SJCRH30 (cell line): ENCODE measurements at regions not wholly inside any gene's neighbourhood (a gene's known extent, or its start where the extent isn't known, plus 50 kb on each side); places are given as distances from the start of the nearest gene placed in this dataset.

Source experiments
- DNase-seq, 2 experiments: peaks; one replicate each; pipeline ENCODE4 v3.0.0-alpha.2; 2015 to 2020
- H3K27ac ChIP-seq: fragments of 250-450 bp; sonication (Bioruptor Pico); 2 replicates; pipeline ENCODE4 v1.5.1; 2020; ENCODE audit warnings: mild to moderate bottlenecking, moderate library complexity
- H3K27me3 ChIP-seq: fragments of 250-450 bp; sonication (Bioruptor Pico); 2 replicates; pipeline ENCODE4 v1.5.1; 2020; ENCODE audit warnings: mild to moderate bottlenecking, moderate library complexity
- H3K36me3 ChIP-seq: fragments of 250-450 bp; sonication (Bioruptor Pico); 2 replicates; pipeline ENCODE4 v1.5.1; 2020; ENCODE audit warnings: mild to moderate bottlenecking, moderate library complexity
- H3K4me1 ChIP-seq: fragments of 250-450 bp; sonication (Bioruptor Pico); 2 replicates; pipeline ENCODE4 v1.5.1; 2020; ENCODE audit warnings: mild to moderate bottlenecking, moderate library complexity
- H3K4me3 ChIP-seq: fragments of 250-450 bp; sonication (Bioruptor Pico); 2 replicates; pipeline ENCODE4 v1.5.1; 2020; ENCODE audit warnings: mild to moderate bottlenecking, moderate library complexity
- H3K9me3 ChIP-seq: fragments of 250-450 bp; sonication (Bioruptor Pico); replicated peaks from 2 replicates; pipeline ENCODE4 v1.5.1; 2020; ENCODE audit warnings: mild to moderate bottlenecking, moderate library complexity

DNA sequence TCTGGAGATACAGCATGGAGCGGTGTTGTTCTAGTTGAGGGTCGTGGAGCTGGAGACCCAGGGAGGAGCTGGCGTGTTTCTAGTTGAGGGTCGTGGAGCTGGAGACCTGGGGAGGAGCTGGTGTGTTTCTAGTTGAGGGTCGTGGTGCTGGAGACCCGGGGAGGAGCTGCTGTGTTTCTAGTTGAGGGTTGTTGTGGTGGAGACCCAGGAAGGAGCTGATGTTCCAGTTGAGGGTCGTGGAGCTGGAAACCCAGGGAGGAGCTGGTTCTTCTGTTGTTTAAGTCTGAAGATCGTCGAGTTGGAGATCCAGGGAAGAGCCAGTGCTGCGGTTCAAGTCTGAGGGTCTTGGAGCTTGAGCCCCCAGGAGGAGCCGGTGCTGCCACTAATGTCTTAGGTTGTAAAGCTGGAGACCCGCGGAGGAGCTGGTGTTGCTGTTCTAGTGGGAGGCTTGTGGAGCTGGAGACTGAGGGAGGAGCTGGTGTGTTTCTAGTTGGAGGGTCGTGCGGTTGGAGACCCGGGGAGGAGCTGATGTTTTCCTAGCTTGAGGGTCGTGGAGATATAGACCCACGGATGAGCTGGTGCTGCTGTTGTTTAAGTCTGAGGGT lies 155.3 kb downstream of the RTP5 start:
- no peak for DNase-seq
- H3K9me3 ChIP-seq = no peaks in the 10 kb centered on the region
- H3K36me3 ChIP-seq = no peaks in the 10 kb centered on the region
- H3K4me3 ChIP-seq = no peak overlapping the region
- no peaks in the 10 kb centered on the region for H3K4me1 ChIP-seq
- peaks cover 7% of the 10 kb centered on the region; the same call in 1 of the 2 replicates for H3K27me3 ChIP-seq
- H3K27ac ChIP-seq = no peak overlapping the region

DNA sequence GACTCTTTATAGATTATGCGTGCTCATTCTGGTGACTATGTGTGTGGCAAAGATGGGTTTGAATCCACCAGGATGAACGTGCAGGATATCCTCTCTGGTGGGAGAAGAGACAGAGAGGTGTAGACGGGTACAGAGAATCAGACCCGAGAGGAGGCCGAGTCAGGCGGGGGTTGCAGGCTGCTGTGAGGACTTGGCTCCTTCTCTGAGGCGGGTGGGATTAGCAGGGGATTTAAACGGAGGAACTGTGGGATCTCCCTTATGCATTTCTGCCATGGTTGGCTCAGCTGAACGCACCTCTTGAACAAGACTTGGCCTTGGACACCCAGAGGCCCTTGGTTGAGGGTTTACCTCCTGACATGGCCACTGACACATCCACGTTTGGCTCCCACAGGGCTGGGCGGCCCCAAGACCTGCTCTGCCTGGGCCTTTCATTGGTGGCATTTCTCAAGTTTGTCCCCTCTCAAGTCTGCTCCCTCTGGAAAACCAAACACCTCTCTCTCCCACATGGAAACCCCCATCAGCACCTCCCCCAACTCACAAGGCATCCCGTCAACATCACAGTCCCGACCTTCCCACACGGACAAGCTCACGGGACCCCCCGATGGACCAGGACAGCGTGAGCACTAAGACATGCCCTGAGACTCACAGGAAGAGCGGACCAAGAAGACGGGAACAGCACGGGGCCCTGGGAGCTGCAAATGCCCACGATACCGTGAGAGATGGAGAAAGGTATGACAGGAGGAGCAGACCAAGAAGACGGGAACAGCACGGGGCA lies 158.3 kb downstream of the RTP5 start:
- no peaks in the 10 kb centered on the region for H3K9me3 ChIP-seq
- no peak overlapping the region for H3K27ac ChIP-seq
- H3K4me3 ChIP-seq = no peak overlapping the region
- H3K4me1 ChIP-seq = no peaks in the 10 kb centered on the region
- peaks cover 7% of the 10 kb centered on the region for H3K27me3 ChIP-seq
- DNase-seq = no peak
- H3K36me3 ChIP-seq = no peaks in the 10 kb centered on the region

DNA sequence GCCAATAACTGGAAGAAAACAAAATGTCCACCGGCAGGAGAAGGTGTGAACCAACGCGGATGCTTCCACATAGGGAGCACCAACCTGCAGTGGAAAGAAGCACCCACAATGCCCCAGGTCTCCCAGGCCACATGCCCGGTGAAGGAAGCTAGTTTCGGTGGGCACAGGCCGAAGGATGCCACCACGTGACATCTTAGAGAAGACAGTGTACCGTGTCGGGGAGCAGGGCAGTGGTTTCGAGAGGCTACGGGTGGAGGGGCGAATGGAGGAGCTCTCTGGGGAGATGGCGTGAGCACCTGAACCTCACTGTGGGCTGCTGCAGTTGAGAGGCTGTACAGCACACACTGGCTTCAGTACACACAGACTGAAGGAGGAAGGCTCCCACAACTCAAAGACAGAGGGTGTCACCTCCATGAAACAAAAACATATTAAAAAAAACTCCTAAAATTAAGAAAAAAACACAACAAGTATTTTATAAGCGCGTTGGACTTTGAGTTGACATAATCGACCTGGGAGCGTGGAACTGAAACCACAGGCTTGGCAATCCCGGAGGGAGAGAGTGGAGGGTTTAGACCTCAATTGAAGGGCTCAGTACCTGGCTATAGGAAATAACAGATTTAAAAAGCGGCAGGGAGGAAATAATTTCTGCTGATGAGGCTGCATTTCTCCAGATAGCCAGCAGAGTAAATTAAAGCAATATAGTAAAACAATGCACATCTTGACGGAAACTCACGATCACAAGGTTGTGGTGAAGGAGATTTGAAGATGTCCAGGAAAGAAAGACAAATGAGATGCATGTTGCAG lies 160.1 kb downstream of the RTP5 start:
- Histone ChIP-seq H3K27me3 (peaks cover 14% of the 10 kb centered on the region), H3K4me1 (no peaks in the 10 kb centered on the region)

GRCh38 chr2:242030226-242030575 lies 160.7 kb downstream of the RTP5 start:
- no peak overlapping the region for H3K4me3 ChIP-seq

More for the DNA sequence above, 160.1 kb downstream of the RTP5 start:
- Histone ChIP-seq H3K9me3 (no peaks in the 10 kb centered on the region), H3K36me3 (no peaks in the 10 kb centered on the region), H3K27ac (no peak overlapping the region), H3K4me3 (no peak overlapping the region)
- DNase-seq = no peak

DNA sequence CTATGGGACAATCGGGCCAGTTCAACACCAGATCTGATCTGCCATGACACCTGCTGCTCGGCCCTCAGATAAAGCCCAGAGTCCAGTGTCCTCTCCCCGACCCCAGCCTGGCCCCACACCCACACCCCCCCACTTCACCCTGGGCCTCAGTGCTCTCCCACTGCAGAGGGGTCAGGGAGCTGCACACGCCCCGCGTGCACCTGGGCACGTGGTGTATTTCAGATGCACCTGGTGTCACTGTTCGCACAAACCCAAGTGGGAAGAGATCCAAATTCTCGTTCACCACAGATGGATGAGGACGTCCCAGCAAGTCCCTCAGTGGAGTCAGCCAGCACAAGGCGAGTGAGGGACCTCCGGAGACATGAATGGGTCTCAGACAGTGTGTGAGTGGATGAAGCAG lies 161.3 kb downstream of the RTP5 start:
- Histone ChIP-seq H3K4me1 (no peaks in the 10 kb centered on the region), H3K27ac (no peak overlapping the region), H3K9me3 (no peaks in the 10 kb centered on the region), H3K36me3 (no peaks in the 10 kb centered on the region), H3K4me3 (no peak overlapping the region), H3K27me3 (peaks cover 19% of the 10 kb centered on the region)
- DNase-seq = no peak

More at GRCh38 chr2:242030226-242030575, 160.7 kb downstream of the RTP5 start:
- no peak for DNase-seq
- no peaks in the 10 kb centered on the region for H3K9me3 ChIP-seq
- peaks cover 14% of the 10 kb centered on the region for H3K27me3 ChIP-seq
- no peaks in the 10 kb centered on the region for H3K36me3 ChIP-seq
- no peaks in the 10 kb centered on the region for H3K4me1 ChIP-seq
- no peak overlapping the region for H3K27ac ChIP-seq

DNA sequence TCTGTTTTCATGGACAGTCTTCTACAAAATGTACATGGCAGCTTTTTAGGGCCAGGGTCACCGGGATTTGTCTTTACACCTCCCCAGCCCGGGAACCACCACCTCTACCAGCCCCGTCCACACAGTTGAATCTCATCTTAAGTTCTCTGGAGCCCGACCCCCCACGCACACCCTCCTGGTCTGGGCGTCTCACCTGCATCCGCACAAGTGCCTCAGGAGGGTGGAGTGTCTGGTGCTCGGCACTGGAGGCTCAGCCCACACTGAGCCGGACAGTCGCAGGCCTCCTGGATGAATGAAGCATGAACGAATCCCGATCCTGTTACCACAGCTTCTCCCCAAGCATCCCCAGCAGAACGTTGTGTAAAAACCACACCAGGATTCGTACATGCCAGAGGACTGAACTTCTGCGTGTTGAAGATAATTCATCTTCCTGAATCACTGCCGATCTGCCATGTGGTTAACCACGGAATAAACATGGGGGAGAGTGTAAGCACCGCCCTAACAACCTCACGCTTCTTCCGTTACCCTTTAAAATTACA lies 162.0 kb downstream of the RTP5 start:
- Histone ChIP-seq H3K27ac (no peak overlapping the region), H3K9me3 (no peaks in the 10 kb centered on the region), H3K4me1 (no peaks in the 10 kb centered on the region), H3K36me3 (no peaks in the 10 kb centered on the region), H3K27me3 (peaks cover 23% of the 10 kb centered on the region), H3K4me3 (no peak overlapping the region)
- DNase-seq = peak; percentile 26 to 36

GRCh38 chr2:242032780-242033656 lies 163.5 kb downstream of the RTP5 start:
- peaks cover 30% of the 10 kb centered on the region for H3K27me3 ChIP-seq
- no peak for DNase-seq
- no peaks in the 10 kb centered on the region for H3K4me1 ChIP-seq
- H3K9me3 ChIP-seq = no peaks in the 10 kb centered on the region
- H3K27ac ChIP-seq = no peak overlapping the region
- H3K4me3 ChIP-seq = no peak overlapping the region
- no peaks in the 10 kb centered on the region for H3K36me3 ChIP-seq

- Histone ChIP-seq H3K27me3 (peaks cover 33% of the 10 kb centered on the region), H3K36me3 (no peaks in the 10 kb centered on the region), H3K27ac (no peak overlapping the region), H3K4me1 (no peaks in the 10 kb centered on the region), H3K4me3 (no peak overlapping the region), H3K9me3 (no peaks in the 10 kb centered on the region)
- no peak for DNase-seq
Observed at GRCh38 chr2:242034138-242034537, 164.6 kb downstream of the RTP5 start.

GRCh38 chr2:242034996-242035814 lies 165.7 kb downstream of the RTP5 start:
- Histone ChIP-seq H3K4me1 (no peaks in the 10 kb centered on the region), H3K36me3 (no peaks in the 10 kb centered on the region), H3K9me3 (no peaks in the 10 kb centered on the region), H3K27me3 (peaks cover 29% of the 10 kb centered on the region), H3K27ac (no peak overlapping the region), H3K4me3 (no peak overlapping the region)
- no peak for DNase-seq

- Histone ChIP-seq H3K4me3 (no peak overlapping the region), H3K9me3 (no peaks in the 10 kb centered on the region), H3K27me3 (peaks cover 29% of the 10 kb centered on the region), H3K27ac (no peak overlapping the region), H3K36me3 (no peaks in the 10 kb centered on the region), H3K4me1 (no peaks in the 10 kb centered on the region)
- DNase-seq = no peak
Observed at GRCh38 chr2:242035858-242036652, 166.5 kb downstream of the RTP5 start.

- no peak for DNase-seq
- no peaks in the 10 kb centered on the region for H3K9me3 ChIP-seq
- no peak overlapping the region for H3K27ac ChIP-seq
- H3K36me3 ChIP-seq = no peaks in the 10 kb centered on the region
- H3K4me1 ChIP-seq = no peaks in the 10 kb centered on the region
- peaks cover 29% of the 10 kb centered on the region for H3K27me3 ChIP-seq
- H3K4me3 ChIP-seq = no peak overlapping the region
Observed at GRCh38 chr2:242036653-242036950, 167.1 kb downstream of the RTP5 start.

DNA sequence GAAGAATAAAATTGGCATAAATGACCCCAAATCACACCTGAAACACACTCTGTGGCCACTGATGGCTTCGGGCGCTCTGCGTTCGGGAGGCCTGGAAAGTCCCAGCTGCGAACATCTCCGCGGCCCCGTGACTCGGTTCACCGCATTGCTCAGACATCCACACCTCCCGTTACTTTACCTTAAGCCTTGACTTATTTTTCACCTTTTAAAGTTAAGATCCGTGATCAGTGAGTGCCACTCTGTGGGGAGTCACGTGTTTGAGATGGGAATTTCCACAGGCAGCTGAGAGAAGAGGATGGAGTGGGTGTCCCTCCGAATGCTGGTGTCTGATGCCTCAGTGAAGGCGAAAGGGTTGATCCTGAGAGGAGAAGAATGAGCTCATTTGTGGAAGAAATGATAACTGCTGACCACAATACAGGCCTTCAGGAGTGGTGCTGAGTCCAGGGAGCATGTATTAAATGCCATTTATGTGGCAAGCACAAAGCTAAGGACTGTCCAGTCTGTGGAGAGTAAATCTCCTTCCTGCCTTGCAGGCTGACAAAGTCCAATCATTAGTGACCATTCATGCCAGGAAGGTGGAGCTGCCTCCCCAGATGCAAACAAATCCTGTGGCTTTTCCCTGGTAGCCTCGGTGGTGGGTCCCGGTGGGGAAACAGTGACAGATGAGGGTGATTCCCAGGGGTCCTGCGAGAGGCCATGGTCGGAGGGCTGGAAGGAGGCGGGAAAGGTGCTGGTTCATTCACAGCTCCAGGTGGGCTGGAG lies 168.8 kb downstream of the RTP5 start:
- no peak overlapping the region for H3K27ac ChIP-seq
- H3K27me3 ChIP-seq = peaks cover 26% of the 10 kb centered on the region
- H3K36me3 ChIP-seq = no peaks in the 10 kb centered on the region
- H3K9me3 ChIP-seq = no peaks in the 10 kb centered on the region
- no peaks in the 10 kb centered on the region for H3K4me1 ChIP-seq
- DNase-seq = no peak
- H3K4me3 ChIP-seq = no peak overlapping the region

DNA sequence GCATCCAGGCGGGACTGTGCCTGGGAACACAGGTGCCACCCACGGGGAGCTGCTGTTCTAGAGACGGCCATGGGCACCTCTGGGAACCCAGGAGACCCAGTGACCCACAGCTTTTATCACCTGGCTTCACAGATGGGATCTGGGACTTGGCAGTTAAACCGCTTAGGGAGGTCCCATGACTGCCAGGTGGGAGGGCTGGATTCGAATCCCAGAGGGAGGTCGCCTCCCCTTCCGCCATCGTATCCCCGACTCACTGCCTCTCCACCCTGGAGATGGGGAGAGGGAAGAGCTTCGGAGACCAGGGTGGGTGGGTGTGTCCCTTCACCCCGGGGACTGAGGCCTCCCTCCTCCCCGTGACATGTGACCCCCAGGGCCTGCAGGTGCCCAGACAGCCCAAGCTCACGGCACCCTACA lies 169.4 kb downstream of the RTP5 start:
- Histone ChIP-seq H3K27me3 (peaks cover 20% of the 10 kb centered on the region), H3K27ac (no peak overlapping the region), H3K4me1 (no peaks in the 10 kb centered on the region), H3K4me3 (no peak overlapping the region), H3K36me3 (no peaks in the 10 kb centered on the region), H3K9me3 (no peaks in the 10 kb centered on the region)
- no peak for DNase-seq
